ENCODE measurements at regions not wholly inside any gene's neighbourhood (a gene's known extent, or its start where the extent isn't known, plus 50 kb on each side); places are given as distances from the start of the nearest gene placed in this dataset.
"Not testable (repeated sequence)": the region's sequence is repeated elsewhere in the genome, so short reads cannot be mapped to it uniquely, and the experiment has no call there.

DNA sequence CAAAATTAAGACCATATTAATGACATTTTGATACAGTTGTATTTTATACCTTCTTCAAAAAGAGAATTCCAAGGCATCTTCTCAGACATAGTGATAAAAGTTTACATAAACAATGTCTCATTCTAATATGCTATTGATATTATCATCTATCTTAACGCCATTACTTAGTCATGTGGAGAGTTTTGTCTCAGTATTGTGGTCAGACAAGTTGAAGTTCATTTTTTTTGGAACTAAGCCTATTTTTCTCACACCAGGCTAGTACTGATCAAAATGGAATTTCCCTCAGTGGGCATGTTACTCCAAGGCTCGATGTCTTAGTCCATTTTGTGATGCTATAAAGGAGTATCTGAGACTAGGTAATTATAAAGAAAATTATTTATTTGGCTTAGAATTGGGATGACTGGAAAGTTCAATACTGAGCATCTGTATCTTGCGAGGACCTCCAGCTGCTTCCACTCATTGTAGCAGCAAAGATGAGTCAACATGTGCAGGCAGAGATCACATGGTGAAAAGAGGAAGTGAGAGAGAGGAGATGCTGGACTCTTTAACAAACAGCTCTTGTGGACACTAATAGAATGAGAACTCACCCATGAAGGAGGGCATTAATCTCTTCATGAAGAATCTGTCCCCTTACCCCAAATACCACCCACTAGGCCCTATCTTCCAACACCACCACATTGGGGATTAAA lies 825.5 kb upstream of the MANEA start:
- Mint-ChIP-seq H3K9me3 (peaks cover 9% of the 10 kb centered on the region), H3K36me3 (no peaks in the 10 kb centered on the region), H3K27ac (no peak overlapping the region), H3K4me3 (no peak overlapping the region), H3K4me1 (no peaks in the 10 kb centered on the region)
- ATAC-seq (no peak), DNase-seq (ENCODE audit: low spot score in 2 of 2) (no peak)

DNA sequence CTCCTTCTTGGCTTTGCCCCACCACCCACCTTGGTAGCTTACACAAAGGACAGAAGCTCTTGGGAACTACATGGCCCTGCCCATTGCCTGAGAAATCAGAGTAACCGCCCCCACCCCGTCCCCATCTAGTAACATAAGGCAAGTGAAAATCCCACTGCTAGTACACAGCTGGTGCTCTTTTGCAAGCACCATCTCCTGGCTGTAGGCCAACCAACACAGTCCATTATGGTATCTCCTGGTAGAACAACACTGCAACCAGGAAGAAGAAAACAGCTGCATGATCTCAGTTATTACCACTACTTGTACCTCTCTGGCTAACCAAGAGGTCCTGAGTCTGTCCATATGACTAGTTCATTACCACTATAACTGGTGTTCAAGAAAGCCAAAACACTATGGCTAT lies 841.1 kb upstream of the MANEA start:
- Mint-ChIP-seq H3K36me3 (no peaks in the 10 kb centered on the region), H3K4me3 (no peak overlapping the region), H3K27ac (no peak overlapping the region), H3K9me3 (peaks cover 22% of the 10 kb centered on the region), H3K4me1 (no peaks in the 10 kb centered on the region)
- no peak for DNase-seq (ENCODE audit: low spot score in 2 of 2)
- ATAC-seq, result no peak

DNA sequence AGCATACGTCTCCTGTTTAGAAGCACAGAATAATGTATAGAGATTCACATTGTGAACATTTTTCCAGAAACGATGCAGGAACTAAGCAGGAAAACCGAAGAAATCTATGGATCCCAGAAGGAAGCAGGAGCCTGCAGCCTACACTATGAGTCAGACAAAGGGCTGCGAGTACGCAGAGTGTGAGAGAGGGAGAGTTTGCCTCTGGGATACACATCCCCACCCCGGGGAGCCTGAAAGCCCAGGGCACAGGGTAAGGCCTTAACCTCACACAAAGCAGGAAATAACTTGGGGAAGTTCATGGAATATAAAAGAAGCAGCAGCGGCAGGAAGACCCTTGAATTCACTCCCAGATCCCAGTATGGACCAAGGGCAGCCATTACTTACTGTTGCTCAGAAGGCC lies 842.1 kb upstream of the MANEA start:
- H3K4me3 Mint-ChIP-seq, result no peak overlapping the region
- ATAC-seq (no peak), DNase-seq (ENCODE audit: low spot score in 2 of 2) (no peak)
- peaks cover 22% of the 10 kb centered on the region for H3K9me3 Mint-ChIP-seq
- no peaks in the 10 kb centered on the region for H3K4me1 Mint-ChIP-seq
- H3K27ac Mint-ChIP-seq, result no peak overlapping the region
- no peaks in the 10 kb centered on the region for H3K36me3 Mint-ChIP-seq

DNA sequence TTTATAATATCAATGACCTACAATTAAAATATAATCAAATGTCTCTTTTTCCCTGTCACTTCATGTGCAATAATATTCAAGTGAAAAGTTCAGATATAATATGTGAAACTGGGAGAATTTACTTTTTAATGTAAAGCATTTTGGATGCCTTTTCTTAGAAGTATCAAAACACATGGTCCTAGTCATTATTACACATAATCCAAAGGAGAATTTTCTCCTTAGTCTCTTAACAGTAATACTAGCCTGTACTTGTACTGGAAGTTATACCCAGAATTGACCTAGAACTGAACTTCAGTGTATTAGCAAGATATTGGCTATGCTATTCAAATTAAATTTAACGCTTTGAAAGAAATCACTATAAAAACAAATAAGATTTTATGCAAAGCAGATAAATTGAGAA lies 842.6 kb upstream of the MANEA start:
- Mint-ChIP-seq H3K4me1 (no peaks in the 10 kb centered on the region), H3K4me3 (no peak overlapping the region), H3K27ac (no peak overlapping the region), H3K36me3 (no peaks in the 10 kb centered on the region), H3K9me3 (peaks cover 20% of the 10 kb centered on the region)
- DNase-seq (ENCODE audit: low spot score in 2 of 2) (no peak), ATAC-seq (no peak)

DNA sequence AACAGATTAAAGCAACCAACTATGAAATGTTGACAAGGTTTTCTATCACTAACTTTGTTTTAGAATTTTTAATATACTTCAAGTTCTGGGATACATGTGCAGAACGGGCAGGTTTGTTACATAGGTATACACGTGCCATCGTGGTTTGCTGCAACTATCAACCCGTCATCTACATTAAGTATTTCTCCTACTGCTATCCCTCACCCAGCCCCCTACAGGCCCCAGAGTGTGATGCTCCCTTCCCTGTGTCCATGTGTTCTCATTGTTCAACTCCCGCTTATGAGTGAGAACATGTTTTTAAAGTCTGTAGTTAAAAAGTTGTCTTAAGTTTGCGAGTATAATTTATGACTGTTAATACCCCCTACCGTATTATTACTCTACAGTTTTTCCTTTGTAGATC lies 844.3 kb upstream of the MANEA start:
- peaks cover 18% of the 10 kb centered on the region for H3K9me3 Mint-ChIP-seq

DNA sequence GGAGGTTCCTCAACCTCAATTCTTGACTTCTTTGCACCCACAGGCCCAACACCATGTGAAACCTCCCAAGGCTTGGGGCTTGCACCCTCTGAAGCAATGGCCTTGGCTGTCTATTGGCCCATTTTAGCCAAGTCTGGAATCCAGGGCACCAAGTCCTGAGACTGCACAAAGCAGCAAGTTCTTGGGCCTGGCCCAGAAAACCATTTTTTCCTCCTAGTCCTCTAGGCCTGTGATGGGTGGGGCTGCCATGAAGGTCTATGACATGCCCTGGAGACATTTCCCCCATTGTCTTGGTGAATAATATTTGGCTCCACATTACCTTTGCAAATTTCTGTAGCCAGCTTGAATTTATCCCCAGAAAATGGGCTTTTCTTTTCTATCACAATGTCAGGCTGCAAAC lies 849.6 kb upstream of the MANEA start:
- Mint-ChIP-seq H3K27ac (no peak overlapping the region), H3K9me3 (peaks cover 11% of the 10 kb centered on the region)
- no peak for ATAC-seq

More for the DNA sequence above, 844.3 kb upstream of the MANEA start:
- DNase-seq (ENCODE audit: low spot score in 2 of 2) (no peak), ATAC-seq (no peak)
- H3K36me3 Mint-ChIP-seq, result no peaks in the 10 kb centered on the region
- H3K4me3 Mint-ChIP-seq, result no peak overlapping the region
- H3K4me1 Mint-ChIP-seq, result no peaks in the 10 kb centered on the region
- no peak overlapping the region for H3K27ac Mint-ChIP-seq

DNA sequence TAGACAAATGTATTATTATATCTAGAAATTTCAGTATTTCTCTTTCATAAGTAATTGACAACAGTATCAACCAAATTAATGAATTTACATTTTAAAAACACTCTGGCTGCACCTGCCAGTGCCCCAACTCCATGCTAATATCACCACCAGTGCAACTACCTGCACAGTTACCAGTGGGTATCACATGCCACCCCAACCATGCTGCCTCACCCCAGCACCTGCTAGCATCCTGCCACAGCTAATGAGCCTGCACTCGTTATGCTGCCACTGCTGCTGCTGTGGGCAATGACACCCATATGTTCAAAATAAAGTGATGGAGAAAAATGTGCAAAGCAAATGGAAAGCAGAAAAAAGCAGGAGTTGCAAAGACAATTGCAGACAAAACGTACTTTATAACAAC lies 855.9 kb upstream of the MANEA start:
- ATAC-seq, result no peak
- Mint-ChIP-seq H3K27ac (no peak overlapping the region), H3K9me3 (peaks cover 16% of the 10 kb centered on the region), H3K4me3 (no peak overlapping the region), H3K36me3 (no peaks in the 10 kb centered on the region), H3K4me1 (no peaks in the 10 kb centered on the region)
- DNase-seq (ENCODE audit: low spot score in 2 of 2), result no peak

More for the DNA sequence above, 849.6 kb upstream of the MANEA start:
- H3K4me1 Mint-ChIP-seq, result no peaks in the 10 kb centered on the region
- DNase-seq (ENCODE audit: low spot score in 2 of 2), result no peak
- H3K4me3 Mint-ChIP-seq, result no peak overlapping the region
- H3K36me3 Mint-ChIP-seq, result no peaks in the 10 kb centered on the region

DNA sequence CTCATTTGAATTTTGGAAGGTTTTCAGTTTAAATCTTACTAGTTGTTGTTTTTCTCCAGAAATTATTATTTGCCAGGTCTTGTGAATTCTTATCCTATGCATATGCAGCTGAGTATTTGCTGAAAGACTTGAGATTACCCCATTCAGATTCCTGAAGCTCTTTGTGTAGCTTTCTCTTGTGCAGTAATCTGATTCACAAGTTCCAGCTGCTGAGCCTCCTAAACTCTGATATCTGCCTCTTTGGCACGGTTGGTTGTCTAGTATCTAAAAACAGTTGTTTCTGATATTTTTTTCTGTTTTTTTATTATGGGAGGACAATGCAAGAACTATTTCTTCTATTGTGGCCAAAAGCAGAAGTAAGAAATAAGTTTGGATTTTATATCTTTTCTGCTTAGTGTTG lies 863.9 kb upstream of the MANEA start:
- peaks cover 8% of the 10 kb centered on the region for H3K9me3 Mint-ChIP-seq
- no peak overlapping the region for H3K27ac Mint-ChIP-seq
- no peak overlapping the region for H3K4me3 Mint-ChIP-seq
- DNase-seq (ENCODE audit: low spot score in 2 of 2), result no peak
- ATAC-seq, result no peak
- H3K4me1 Mint-ChIP-seq, result no peaks in the 10 kb centered on the region
- no peaks in the 10 kb centered on the region for H3K36me3 Mint-ChIP-seq

DNA sequence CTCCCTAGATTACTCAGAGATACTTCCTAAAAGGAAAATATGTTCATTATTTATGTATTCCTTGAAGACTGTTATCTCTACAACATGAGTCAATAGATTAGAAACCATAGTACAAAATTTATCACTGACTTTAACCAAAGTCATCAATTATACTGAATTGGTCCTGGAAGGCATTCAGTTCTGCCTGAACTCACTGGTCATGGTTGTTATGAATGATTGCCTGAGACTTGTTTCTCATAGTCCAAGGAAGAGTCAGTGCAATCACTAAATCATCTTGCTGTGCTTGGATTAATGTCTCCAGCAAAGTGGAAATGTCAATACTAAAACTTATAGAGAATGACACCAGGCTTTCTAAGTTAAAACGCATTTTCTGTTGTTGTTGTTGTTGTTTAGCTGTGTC lies 878.6 kb upstream of the MANEA start:
- Mint-ChIP-seq H3K27ac (no peak overlapping the region), H3K36me3 (no peaks in the 10 kb centered on the region), H3K9me3 (peaks cover 19% of the 10 kb centered on the region), H3K4me3 (no peak overlapping the region), H3K4me1 (no peaks in the 10 kb centered on the region)
- DNase-seq (ENCODE audit: low spot score in 2 of 2) (no peak), ATAC-seq (no peak)

DNA sequence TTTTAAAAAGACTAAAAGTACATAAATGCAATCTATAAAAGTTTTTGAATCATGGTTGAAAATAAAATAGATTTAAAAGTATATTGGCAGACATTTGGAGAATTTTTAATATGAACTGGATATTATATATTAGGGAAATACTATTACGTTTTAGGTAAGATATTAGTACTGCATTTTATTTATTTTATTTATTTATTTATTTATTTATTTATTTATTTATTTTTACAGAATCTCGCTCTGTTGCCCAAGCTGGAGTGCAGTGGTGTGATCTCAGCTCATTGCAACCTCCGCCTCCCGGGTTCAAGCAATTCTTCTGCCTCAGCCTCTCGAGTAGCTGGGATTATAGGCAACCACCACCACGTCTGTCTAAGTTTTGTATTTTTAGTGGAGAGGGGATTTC lies 890.1 kb upstream of the MANEA start:
- H3K4me1 Mint-ChIP-seq; H3K9me3 Mint-ChIP-seq; H3K36me3 Mint-ChIP-seq; H3K4me3 Mint-ChIP-seq; H3K27ac Mint-ChIP-seq; ATAC-seq; DNase-seq (ENCODE audit: low spot score in 2 of 2): not testable (repeated sequence)

DNA sequence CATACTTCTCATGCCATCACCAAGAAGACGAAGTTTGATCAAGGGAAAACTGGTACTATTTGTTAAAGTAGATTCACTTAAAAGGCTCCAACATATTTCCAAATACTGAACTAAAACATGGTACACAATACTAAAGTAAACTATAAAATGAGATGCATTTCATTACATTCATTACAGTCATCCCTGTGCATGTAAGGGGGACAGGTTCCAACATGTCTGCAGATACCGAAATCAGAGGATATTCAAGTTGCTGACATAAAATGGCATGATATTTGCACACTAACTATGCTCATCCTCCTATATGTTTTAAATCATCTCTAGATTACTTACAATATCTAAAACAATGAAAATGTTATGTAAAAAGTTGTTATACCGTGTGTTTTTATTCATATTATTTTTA lies 893.9 kb upstream of the MANEA start:
- DNase-seq (ENCODE audit: low spot score in 2 of 2) (no peak), ATAC-seq (no peak)
- Mint-ChIP-seq H3K9me3 (peaks cover 7% of the 10 kb centered on the region), H3K4me3 (no peak overlapping the region), H3K4me1 (no peaks in the 10 kb centered on the region), H3K36me3 (no peaks in the 10 kb centered on the region), H3K27ac (no peak overlapping the region)

DNA sequence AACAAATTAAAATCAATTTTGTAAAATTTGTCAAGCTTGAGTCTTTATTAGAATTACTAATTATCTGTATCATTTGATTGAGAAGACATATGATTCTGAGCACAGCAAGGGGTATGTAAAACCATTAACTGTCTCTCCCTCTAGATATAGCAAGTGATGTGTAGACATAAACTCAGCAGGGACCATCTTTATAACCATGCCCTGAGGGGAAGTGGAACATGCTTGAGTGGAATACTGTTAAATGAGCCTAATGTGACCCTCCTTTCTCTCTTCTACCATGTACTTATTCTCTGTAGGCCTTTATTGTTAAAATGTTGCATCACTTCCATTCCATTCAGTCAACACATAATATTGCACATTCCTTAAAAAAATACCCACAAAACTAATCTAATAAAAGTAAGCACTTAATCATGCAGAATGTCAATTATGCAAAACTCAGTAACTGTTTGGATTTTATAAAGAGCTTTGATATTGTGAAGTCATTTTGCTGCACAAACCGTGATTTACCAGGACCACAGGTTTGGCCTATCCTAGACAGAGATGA lies 896.6 kb upstream of the MANEA start:
- ATAC-seq (no peak), DNase-seq (ENCODE audit: low spot score in 2 of 2) (no peak)
- no peaks in the 10 kb centered on the region for H3K36me3 Mint-ChIP-seq
- no peak overlapping the region for H3K4me3 Mint-ChIP-seq
- H3K9me3 Mint-ChIP-seq, result peaks cover 7% of the 10 kb centered on the region
- H3K27ac Mint-ChIP-seq, result no peak overlapping the region
- no peaks in the 10 kb centered on the region for H3K4me1 Mint-ChIP-seq

DNA sequence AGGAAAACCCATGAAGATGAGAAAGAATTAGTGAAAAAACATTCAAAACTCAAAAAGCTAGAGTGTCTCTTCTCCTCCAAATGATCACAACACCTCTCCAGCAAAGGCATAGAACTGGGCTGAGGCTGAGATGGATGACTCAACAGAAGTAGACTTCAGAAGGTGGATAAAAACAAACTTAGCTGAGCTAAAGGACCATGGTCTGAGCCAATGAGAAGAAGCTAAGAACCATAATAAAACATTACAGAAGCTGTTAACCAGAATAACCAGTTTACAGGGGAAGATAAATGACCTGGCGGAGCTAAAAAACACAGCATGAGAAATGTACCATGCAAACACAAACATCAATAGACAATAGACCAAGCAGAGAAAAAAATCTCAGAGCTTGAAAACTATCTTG lies 904.1 kb upstream of the MANEA start:
- H3K27ac Mint-ChIP-seq, result no peak overlapping the region
- ATAC-seq (no peak), DNase-seq (ENCODE audit: low spot score in 2 of 2) (no peak)
- no peaks in the 10 kb centered on the region for H3K36me3 Mint-ChIP-seq
- no peaks in the 10 kb centered on the region for H3K4me1 Mint-ChIP-seq
- H3K9me3 Mint-ChIP-seq, result peaks cover 15% of the 10 kb centered on the region
- H3K4me3 Mint-ChIP-seq, result no peak overlapping the region

DNA sequence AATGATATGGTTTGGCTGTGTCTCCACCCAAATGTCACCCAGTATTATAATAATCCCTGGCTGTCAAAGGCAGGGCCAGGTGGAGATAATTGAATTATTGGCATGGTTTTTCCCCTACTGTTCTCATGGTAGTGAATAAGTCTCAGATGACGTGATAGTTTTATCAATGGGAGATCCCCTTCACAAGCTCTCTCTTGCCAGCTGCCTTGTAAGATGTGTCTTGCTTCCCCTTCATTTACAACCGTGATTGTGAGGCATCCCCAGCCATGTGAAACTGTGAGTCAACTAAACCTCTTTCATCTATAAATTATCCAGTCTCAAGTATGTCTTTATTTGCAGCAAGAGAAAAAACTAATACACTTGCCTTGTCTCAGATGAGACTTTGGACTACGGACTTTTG lies 907.3 kb upstream of the MANEA start:
- Mint-ChIP-seq H3K36me3 (no peaks in the 10 kb centered on the region), H3K9me3 (peaks cover 10% of the 10 kb centered on the region), H3K4me1 (no peaks in the 10 kb centered on the region), H3K4me3 (no peak overlapping the region), H3K27ac (no peak overlapping the region)
- no peak for DNase-seq (ENCODE audit: low spot score in 2 of 2)
- ATAC-seq, result no peak

DNA sequence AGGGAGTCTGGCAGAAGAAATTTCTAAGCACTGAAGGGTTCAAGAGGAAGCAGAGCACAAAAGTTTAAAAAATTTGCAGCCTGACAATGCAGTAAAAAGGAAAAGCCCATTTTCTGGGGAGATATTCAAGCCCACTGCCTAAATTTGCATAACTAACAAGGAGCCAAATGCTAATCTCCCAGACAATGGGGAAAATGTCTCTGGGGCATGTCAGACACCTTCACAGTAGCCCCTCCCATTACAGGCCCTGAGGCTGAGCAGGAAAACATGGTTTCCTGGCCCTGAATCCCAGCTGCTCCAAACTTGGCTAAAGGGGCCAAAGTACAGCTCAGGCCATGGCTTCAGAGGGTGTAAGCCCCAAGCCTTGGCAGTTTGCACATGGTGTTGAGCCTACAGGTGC lies 908.5 kb upstream of the MANEA start:
- no peak overlapping the region for H3K4me3 Mint-ChIP-seq
- ATAC-seq (no peak), DNase-seq (ENCODE audit: low spot score in 2 of 2) (no peak)
- H3K4me1 Mint-ChIP-seq, result no peaks in the 10 kb centered on the region
- H3K9me3 Mint-ChIP-seq, result peaks cover 6% of the 10 kb centered on the region
- H3K27ac Mint-ChIP-seq, result no peak overlapping the region
- H3K36me3 Mint-ChIP-seq, result no peaks in the 10 kb centered on the region

DNA sequence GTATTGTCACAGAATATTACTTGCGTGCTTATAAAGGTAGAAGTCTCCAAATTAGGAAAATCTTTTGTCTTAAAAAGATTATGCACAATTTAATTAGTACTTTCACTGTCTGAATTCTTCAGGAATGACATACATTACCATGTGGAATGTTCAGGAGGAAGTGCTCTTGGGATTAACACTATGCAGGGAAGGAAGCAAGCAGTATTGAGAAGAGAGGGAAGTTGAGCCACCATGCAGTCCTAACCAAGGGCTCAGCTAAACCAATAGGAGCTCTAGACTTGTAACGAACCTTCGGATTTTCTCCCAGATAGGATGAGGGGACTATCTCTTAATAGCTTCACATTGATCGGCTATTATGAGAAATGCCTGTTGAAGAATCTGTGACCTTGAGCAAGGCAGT lies 918.4 kb upstream of the MANEA start:
- Mint-ChIP-seq H3K36me3 (no peaks in the 10 kb centered on the region), H3K27ac (no peak overlapping the region), H3K9me3 (peaks cover 13% of the 10 kb centered on the region), H3K4me3 (no peak overlapping the region), H3K4me1 (no peaks in the 10 kb centered on the region)
- ATAC-seq, result no peak
- DNase-seq (ENCODE audit: low spot score in 2 of 2), result no peak

DNA sequence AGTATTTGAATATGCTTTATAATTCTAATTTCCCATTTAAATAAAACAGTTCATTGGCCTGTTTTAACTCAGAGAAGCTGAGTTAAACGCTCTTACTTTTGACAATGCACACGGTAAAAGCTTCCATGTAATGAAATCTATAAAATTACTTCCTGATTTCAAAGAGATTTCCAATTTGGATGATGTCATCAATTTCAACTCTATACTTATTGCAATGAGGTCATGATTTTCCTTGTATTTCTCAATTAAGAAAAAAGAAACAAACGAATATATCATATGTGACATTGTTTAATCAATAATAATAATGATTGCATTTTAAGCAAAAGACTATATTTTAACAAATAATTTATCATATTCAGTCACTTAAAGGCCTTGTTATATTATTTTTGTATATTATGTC lies 926.1 kb upstream of the MANEA start:
- H3K27ac Mint-ChIP-seq, result no peak overlapping the region
- ATAC-seq (no peak), DNase-seq (ENCODE audit: low spot score in 2 of 2) (no peak)
- H3K9me3 Mint-ChIP-seq, result peaks cover 10% of the 10 kb centered on the region
- H3K4me3 Mint-ChIP-seq, result no peak overlapping the region
- no peaks in the 10 kb centered on the region for H3K4me1 Mint-ChIP-seq
- no peaks in the 10 kb centered on the region for H3K36me3 Mint-ChIP-seq

All from stimulated activated effector memory CD8-positive, alpha-beta T cell treated with anti-CD3 and anti-CD28 coated beads, Interleukin-12 subunit alpha, Interleukin-12 subunit beta, amount 100 ng/mL, for 72 hours (primary cell).